HEK293T (cell line): ENCODE measurements at regions not wholly inside any gene's neighbourhood (a gene's known extent, or its start where the extent isn't known, plus 50 kb on each side); places are given as distances from the start of the nearest gene placed in this dataset.
A peak's percentile ranks its signal among the peaks of the same experiment; 100 is the strongest.
"Not testable (repeated sequence)": the region's sequence is repeated elsewhere in the genome, so short reads cannot be mapped to it uniquely, and the experiment has no call there.

Experiments
- CTCF ChIA-PET: fragments of 350-600 bp; formaldehyde crosslinking; extraction: SDS; loops from one replicate; lab custom pipeline; 2021; ENCODE audit warnings: antibody characterized with exemption, inconsistent platforms; lab: Yijun Ruan, JAX
- POLR2A ChIA-PET: fragments of 350-600 bp; formaldehyde crosslinking; extraction: SDS; loops from one replicate; lab custom pipeline; 2020; ENCODE audit warnings: antibody characterized with exemption, inconsistent platforms; lab: Yijun Ruan, JAX
- DNase-seq: peaks from one replicate; pipeline ENCODE4 v3.0.0; 2012; ENCODE audit warnings: mixed read lengths; ENCODE audit errors: extremely low spot score
- ARNT ChIP-seq: fragments of 450-650 bp; IDR thresholded peaks from 2 replicates; pipeline ENCODE4 v1.6.1; 2017; ENCODE audit warnings: mild to moderate bottlenecking
- BHLHE40 ChIP-seq: fragments of 450-650 bp; IDR thresholded peaks from 2 replicates; pipeline ENCODE4 v1.6.1; 2016; ENCODE audit warnings: mild to moderate bottlenecking, moderate library complexity, borderline replicate concordance
- CTBP1 ChIP-seq: fragments of 450-650 bp; IDR thresholded peaks from 2 replicates; pipeline ENCODE4 v1.6.1; 2016; ENCODE audit warnings: borderline replicate concordance
- ELF4 ChIP-seq: fragments of 450-650 bp; IDR thresholded peaks from 2 replicates; pipeline ENCODE4 v1.6.1; 2017; ENCODE audit warnings: antibody characterized with exemption
- FOXA1 ChIP-seq: fragments of 450-650 bp; IDR thresholded peaks from 2 replicates; pipeline ENCODE4 v1.6.1; 2016; ENCODE audit warnings: mild to moderate bottlenecking
- FOXK2 ChIP-seq: fragments of 450-650 bp; IDR thresholded peaks from 2 replicates; pipeline ENCODE4 v1.6.1; 2016; ENCODE audit warnings: mild to moderate bottlenecking
- FOXM1 ChIP-seq: fragments of 450-650 bp; IDR thresholded peaks from 2 replicates; pipeline ENCODE4 v1.6.1; 2017; ENCODE audit warnings: mild to moderate bottlenecking, borderline replicate concordance
- HDGF ChIP-seq: fragments of 450-650 bp; IDR thresholded peaks from 2 replicates; pipeline ENCODE4 v1.6.1; 2017; ENCODE audit warnings: antibody characterized with exemption, borderline replicate concordance
- L3MBTL2 ChIP-seq: fragments of 450-650 bp; conservative IDR thresholded peaks from 2 replicates; pipeline ENCODE4 v1.6.1; 2016; ENCODE audit warnings: mild to moderate bottlenecking
- LEF1 ChIP-seq: fragments of 450-650 bp; IDR thresholded peaks from 2 replicates; pipeline ENCODE4 v1.6.1; 2017; ENCODE audit warnings: mild to moderate bottlenecking, borderline replicate concordance
- NFRKB ChIP-seq: fragments of 450-650 bp; IDR thresholded peaks from 2 replicates; pipeline ENCODE4 v1.6.1; 2016; ENCODE audit warnings: mild to moderate bottlenecking, moderate library complexity
- SP1 ChIP-seq: fragments of 450-650 bp; IDR thresholded peaks from 2 replicates; pipeline ENCODE4 v1.6.1; 2017
- SUZ12 ChIP-seq: fragments of 450-650 bp; IDR thresholded peaks from 2 replicates; pipeline ENCODE4 v1.6.1; 2016; ENCODE audit warnings: mild to moderate bottlenecking
- TARDBP ChIP-seq: fragments of 450-650 bp; IDR thresholded peaks from 2 replicates; pipeline ENCODE4 v1.6.1; 2016
- ZNF384 ChIP-seq: fragments of 450-650 bp; IDR thresholded peaks from 2 replicates; pipeline ENCODE4 v1.6.1; 2016
- TF ChIP-seq, protein P1 (sequence below): fragments of 450-650 bp; IDR thresholded peaks from 2 replicates; pipeline ENCODE4 v1.6.1; 2016

DNA sequence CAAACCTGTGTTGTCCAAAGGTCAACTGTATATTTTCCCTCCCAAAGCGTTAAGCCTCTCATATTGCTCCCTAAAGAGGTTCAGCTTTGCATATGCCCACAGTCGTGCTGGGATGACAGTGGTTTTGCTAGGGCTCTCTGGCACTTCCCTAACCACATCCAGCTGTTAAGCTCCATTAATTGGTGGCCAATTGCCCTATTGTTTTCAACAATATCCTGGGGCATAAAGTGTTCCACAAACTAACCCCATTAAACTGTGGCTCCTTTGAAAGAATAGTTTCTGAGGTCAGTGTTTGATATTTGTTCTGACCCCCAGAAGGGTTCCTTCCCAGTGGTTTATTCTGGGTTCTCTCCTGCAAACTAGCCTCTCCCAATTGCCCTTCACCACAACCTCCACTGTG lies 194.5 kb downstream of the HSD17B3 start:
- no peak for TF ChIP-seq CTBP1
- no peak for TF ChIP-seq ARNT
- no peak for TF ChIP-seq FOXK2
- no peak for TF ChIP-seq SP1
- TF ChIP-seq FOXM1, result no peak
- no peak for TF ChIP-seq HDGF
- TF ChIP-seq LEF1, result no peak
- TF ChIP-seq SUZ12, result no peak
- no peak for TF ChIP-seq L3MBTL2
- TF ChIP-seq ELF4, result no peak
- no peak for TF ChIP-seq FOXA1
- TF ChIP-seq, protein P1, sequence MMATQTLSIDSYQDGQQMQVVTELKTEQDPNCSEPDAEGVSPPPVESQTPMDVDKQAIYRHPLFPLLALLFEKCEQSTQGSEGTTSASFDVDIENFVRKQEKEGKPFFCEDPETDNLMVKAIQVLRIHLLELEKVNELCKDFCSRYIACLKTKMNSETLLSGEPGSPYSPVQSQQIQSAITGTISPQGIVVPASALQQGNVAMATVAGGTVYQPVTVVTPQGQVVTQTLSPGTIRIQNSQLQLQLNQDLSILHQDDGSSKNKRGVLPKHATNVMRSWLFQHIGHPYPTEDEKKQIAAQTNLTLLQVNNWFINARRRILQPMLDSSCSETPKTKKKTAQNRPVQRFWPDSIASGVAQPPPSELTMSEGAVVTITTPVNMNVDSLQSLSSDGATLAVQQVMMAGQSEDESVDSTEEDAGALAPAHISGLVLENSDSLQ, result no peak
- TF ChIP-seq BHLHE40, result no peak
- no peak for TF ChIP-seq TARDBP
- TF ChIP-seq NFRKB, result no peak
- TF ChIP-seq ZNF384, result no peak
- no peak for DNase-seq
- CTCF ChIA-PET, result no interaction called here
- POLR2A ChIA-PET, result no interaction called here

GRCh38 chr9:96100385-96101300 lies 201.3 kb downstream of the HSD17B3 start:
- TF ChIP-seq CTBP1 (no peak), FOXM1 (no peak), BHLHE40 (no peak), L3MBTL2 (no peak), NFRKB (no peak), ARNT (no peak), LEF1 (no peak), FOXK2 (no peak), HDGF (no peak), ELF4 (no peak), TARDBP (no peak), SUZ12 (no peak), SP1 (no peak), FOXA1 (no peak), ZNF384 (no peak)
- TF ChIP-seq, protein P1, result no peak
- CTCF ChIA-PET, result no interaction called here
- DNase-seq, result no peak

DNA sequence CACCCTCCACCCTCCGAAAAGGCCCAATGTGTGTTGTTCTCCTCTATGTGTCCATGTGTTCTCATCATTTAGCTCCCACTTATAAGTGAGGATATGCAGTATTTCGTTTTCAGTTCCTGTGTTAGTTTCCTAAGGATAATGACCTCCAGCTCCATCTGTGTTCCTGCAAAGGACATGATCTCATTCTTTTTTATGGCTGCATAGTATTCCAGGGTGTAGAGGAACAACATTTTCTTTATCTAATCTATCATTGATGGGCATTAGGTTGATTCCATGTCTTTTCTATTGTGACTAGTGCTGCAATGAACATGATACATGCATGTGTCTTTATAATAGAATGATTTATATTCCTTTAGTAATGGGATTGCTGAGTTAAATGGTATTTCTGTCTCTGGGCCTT lies 211.3 kb downstream of the HSD17B3 start:
- CTCF ChIA-PET, POLR2A ChIA-PET, DNase-seq: not testable (repeated sequence)

More at GRCh38 chr9:96100385-96101300, 201.3 kb downstream of the HSD17B3 start:
- POLR2A ChIA-PET, result no interaction called here

DNA sequence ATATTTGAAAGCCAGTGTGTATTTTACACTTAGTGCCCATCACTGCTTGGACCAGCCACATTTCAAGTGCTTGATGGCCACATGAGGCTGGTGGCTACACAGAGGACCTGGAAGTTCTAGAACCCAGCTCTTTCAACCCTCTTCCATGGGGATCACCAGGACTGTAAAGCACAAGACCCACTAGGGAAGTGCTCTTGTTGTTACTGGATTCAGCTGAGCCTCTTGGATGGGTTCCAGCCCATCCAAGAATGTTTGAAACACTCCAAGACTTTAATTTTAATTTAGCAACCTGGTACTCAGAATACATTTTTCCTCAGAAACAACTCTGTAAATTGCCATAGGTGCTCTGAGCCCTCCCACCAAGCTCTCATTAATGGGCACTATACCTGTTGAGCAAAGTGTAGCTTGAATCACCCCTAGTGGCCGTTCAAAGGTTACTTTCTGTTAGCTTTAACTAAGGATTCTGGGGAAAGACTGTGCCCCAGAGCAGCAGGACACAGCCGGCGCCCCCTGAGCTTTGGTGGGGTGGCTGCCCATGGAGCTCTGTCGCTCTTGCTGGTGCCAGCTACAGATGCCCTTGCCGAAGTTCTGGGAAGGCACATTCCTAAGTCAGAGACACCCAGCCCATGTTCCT lies 212.4 kb downstream of the HSD17B3 start:
- ChIA-PET POLR2A (no interaction called here), CTCF (no interaction called here)
- no peak for TF ChIP-seq BHLHE40
- no peak for TF ChIP-seq HDGF
- no peak for TF ChIP-seq CTBP1
- no peak for TF ChIP-seq NFRKB
- no peak for TF ChIP-seq SP1
- TF ChIP-seq ZNF384, result no peak
- DNase-seq, result no peak

DNA sequence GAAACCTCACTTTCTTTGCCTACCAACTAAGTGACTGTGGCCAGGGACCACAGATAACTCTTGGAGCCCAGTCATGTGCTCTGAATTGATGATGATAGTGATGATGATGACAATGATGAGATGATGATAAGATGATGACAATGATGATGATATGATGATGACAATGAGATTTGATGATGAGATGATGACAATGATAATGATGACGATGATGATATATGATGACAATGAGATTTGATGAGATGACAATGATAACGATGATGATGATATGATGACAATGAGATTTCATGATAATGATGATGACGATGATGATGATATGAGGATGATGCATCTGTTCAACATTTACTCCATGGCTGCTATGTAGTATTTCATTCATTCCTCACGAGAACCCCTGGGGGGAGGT lies 213.0 kb downstream of the ERCC6L2 start:
- POLR2A ChIA-PET, result no interaction called here
- TF ChIP-seq TARDBP (no peak), FOXM1 (no peak), SUZ12 (no peak), CTBP1 (peak; percentile 36; the same call in 1 of the 2 replicates), FOXK2 (no peak)
- TF ChIP-seq, protein P1, result peak; percentile 12; the same call in 1 of the 2 replicates

DNA sequence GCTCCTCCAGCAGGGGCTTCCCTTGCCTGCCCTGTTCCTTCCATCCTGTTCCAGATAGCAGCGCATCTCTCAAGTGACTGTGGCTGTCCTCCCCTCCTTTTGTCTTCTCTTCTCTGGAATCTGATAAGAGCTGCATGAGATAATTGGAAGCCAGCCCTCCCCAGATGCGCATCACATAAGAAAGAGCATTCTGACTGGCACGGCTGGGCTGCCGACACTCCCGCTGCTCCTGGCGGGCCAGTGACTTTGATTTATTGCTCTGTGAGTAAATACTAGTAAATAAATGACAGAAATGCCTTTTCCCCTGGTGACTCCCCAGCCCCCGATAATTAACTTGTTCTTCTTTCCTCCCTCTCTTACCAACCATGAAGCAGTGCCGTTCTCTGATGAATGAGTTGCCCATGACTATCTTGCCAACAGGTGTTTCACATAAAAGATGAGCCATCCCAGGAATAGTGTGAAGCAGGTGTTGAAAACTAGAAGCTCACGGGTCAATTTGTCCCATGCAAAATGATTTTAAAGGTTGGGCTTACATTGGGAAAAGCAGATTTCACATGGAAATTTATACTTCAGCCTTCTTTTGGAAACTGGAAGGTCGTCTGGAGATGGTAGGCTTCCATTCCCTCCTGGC lies 212.3 kb downstream of the ERCC6L2 start:
- no peak for DNase-seq
- ChIA-PET POLR2A (no interaction called here), CTCF (no interaction called here)

More for the DNA sequence above, 213.0 kb downstream of the ERCC6L2 start:
- CTCF ChIA-PET, result no interaction called here
- DNase-seq, result no peak

More for the DNA sequence above, 212.3 kb downstream of the ERCC6L2 start:
- TF ChIP-seq, protein P1, result peak; percentile 85
- TF ChIP-seq FOXM1, result no peak
